ENCODE measurements at regions not wholly inside any gene's neighbourhood (a gene's known extent, or its start where the extent isn't known, plus 50 kb on each side); places are given as distances from the start of the nearest gene placed in this dataset.
"Not testable (repeated sequence)": the region's sequence is repeated elsewhere in the genome, so short reads cannot be mapped to it uniquely, and the experiment has no call there.

DNA sequence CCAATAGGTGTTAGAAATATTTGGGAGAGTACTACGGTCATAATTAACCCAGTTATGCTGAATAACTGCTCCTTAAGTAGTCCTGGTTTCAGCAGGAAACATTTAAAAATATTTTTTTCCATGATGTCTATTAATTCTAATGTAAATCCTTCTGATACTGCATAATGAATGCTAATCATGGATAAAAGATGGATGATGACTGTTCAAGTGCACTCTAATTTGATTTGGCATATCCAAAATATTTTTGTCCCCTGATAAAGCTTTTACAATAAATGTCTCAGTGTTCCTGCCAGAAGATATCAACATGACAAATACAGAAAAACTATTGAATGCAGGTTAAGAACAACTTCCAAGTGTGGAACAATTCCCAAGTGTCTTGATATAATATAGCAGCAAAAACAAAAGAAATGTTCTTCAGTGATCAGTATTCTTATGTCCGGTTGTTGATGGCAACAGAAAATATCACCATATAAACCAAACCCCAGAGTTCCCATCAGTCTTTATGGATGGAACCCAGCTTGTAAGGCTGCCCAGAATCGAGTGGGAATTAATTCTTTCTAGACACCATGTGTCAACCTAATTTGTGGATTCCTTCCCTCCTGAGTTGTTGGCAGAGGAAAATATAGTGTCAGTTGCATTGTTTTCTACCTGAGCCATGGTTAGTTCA lies 205.4 kb upstream of the GK2 start:
- no peak for DNase-seq (ENCODE audit: low read depth, low spot score)

DNA sequence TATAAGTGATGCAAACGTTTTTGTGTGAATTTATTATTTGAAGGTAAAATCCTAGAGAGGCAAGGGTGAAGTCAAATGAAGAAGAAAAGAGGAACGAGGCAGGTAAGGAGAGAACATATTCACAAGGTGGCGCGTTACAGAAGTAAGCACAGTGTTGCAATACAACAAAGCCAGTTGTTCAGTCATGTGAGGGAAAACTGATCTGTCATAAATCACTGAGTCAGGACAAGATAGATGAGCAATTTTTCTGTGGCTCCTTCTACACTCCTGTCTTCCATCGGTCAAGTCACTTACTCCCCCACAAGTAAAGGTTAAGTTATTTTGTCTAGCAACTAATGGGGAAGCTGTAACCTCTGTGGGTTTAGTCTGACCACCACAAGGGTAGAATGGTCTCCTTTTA lies 203.0 kb upstream of the GK2 start:
- DNase-seq (ENCODE audit: low read depth, low spot score) = no peak

DNA sequence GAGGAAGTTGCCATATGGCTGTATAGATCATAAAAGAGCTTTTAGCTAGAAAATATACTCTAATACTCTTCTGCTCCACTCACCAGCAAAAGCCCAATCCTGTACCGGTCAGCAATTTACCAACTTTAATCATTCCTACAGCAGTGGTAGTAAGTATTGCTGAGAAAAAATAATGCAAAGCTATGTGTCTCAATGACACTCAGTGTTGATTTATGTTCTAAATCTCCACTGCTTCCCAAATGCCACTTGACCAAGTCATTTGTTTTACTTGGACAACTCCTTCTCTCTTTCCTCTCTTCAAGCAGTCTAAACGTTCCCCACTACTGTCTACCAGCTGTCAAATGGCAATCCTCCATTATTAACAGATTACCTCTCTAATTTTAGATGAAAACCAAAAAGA lies 201.8 kb upstream of the GK2 start:
- no peak for DNase-seq (ENCODE audit: low read depth, low spot score)

DNA sequence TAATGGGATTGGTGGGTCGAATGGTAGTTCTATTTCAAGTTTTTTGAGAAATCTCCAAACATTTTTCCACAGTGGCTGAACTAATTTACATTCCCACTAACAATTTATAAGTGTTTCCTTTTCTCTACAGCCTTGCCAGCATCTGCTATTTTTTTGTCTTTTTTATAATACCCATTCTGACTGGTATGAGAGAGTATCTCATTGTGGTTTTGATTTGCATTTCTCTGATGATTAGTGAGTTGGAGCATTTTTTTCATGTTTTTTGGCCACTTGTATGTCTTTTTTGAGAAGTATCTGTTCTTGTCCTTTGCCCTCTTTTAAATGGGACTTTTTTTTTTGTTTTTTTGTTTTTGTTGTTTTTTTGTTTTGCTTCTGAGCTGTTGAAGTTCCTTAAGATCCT lies 200.0 kb upstream of the GK2 start:
- DNase-seq (ENCODE audit: low read depth, low spot score) = no peak

DNA sequence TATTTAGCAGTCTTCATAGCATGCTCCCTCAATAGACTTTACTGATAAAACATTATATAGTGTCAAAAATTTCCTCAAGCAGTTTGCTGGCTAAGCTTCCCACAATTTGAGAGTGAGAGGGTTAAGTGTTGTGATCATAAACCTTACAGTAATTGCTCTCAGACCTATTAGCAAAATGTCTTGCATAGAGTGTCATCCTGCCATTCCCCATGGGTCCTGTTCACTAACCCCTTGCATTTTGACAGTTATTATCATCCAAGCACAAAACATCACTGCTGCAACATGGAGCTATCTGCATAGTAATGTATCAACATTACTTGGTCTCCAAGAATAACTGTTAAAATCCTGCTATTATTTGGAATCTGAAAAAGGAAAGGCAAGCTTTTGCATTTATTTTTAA lies 196.1 kb upstream of the GK2 start:
- DNase-seq (ENCODE audit: low read depth, low spot score) = no peak

DNA sequence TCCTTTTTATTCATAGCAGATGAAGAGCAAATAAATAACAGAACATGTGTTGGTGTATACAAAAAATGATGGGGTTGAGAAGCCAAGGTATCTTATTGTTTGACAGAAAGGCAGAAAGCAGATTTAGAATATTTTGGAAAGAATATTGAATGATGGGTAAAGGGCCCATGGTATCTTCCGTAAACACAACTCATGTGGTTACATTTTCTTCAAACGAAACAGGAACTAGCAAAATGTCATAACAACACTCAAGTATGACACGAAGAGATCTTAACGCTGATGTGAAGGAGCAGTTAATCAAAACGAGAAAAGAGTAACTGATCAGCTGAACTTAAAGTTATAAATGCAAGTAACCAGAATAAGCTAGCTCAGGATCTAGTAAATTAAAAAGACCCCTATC lies 195.7 kb upstream of the GK2 start:
- DNase-seq (ENCODE audit: low read depth, low spot score) = no peak

DNA sequence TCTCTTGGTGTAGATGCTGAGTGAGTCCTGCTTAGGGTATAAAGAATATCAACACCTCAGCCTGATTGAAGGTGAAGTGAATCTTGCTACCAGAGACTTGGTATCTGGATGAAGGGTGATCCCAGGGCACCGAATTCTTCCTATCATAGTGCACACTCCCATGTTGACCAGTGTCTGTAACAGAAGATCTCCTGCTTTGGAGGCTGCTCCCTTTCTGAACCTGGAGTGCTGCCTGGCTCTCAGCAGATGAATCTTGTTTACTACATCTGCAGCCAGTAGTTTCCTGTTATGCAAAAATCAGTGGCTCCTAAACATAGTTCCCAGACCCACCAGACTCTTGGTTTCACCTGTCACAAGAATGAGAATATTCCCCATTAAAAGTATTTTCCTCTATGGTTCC lies 191.7 kb upstream of the GK2 start:
- no peak for DNase-seq (ENCODE audit: low read depth, low spot score)

DNA sequence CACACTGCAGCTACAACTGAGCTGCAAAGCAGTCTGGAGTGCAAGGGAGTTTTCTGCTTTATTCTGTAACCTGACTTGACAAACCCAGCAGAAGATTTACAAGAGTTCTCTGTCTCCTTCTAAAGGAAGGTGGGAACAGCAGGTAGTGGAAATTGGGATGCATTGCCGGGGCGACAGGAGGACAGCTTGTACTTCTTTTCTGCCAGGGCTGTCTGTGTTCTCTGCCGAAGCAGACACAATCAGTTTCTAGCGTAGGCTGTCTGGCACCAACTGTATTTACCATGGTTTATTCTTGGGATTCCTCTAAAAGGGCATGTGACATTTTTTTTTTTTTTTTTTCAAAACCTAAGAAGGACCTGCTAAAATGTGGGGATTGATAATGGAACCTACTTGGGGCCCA lies 190.8 kb upstream of the GK2 start:
- DNase-seq (ENCODE audit: low read depth, low spot score) = no peak

DNA sequence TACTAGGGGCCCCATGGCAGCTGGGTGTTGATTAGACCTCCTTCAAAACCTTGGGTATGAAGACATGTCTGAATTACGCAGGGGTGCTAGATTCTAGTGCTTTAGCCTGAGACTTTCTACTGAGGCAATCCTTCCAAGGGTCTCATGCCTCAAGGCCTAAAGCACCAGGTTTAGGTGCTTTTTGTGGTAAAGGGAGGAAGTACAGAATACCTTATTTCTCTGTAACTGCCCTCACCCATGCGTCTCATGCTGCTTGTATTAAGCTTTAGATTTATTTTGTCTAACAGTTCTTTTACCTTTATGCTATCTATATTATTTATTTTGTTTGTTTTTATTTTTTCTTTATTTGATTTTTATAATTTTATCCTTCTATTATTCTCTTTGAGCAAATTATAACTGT lies 190.2 kb upstream of the GK2 start:
- no peak for DNase-seq (ENCODE audit: low read depth, low spot score)

DNA sequence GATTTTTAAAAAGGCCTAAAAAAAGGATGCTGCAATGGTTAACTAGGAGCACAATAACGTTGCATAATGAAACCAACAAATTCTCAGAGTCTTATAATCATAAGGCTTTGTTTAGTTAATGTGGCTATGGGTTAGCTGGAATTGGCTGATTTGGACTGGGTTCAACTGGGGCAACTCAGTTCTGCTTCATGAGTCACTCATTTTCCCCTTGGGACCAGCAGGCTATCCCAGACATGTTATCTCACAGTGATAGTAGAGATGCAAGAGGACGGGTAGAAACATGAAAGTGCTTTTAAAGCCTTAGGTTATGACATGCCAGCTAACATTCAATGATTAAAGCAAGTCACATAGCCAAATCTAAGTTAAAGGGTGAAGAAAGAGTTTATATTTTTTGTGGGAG lies 189.2 kb upstream of the GK2 start:
- peak; percentile 7 for DNase-seq (ENCODE audit: low read depth, low spot score)

DNA sequence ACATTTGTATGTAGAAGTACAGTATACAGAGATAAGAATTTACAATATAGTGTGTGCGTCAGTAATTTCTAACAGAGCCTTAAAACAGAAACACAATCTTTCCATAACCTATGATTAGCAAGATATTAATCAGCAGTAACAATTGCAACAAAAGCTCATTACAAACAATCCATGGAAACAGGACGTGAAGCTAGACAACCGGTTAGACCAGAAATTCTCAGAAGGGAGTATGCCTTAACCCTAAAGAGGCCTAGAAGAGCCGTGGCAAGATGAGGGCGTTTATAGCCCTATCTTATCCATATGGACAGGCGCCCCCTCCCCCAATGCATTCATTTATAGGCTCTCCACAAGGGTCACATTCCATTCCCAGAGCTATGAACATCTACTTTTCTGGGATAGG lies 184.2 kb upstream of the GK2 start:
- not testable (repeated sequence) for DNase-seq (ENCODE audit: low read depth, low spot score)

DNA sequence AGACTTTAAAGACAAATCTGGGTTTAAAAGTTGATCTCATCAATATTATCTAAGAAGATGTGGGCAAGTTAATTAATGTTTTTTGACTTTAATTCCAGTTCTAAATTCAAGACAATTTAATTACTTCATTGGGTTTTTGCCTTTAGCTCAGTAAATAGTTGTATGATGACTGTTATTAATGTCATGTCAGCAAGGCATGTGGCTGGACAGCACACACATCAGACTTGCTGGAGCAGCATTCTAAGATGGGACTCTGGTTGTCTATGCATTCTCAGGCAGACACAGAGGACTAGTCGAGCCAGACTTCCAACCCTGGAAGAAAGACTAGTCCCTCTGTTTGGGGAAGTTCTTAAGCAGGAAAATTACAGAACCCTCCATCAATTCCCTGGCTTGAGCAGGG lies 180.7 kb upstream of the GK2 start:
- no peak for DNase-seq (ENCODE audit: low read depth, low spot score)

DNA sequence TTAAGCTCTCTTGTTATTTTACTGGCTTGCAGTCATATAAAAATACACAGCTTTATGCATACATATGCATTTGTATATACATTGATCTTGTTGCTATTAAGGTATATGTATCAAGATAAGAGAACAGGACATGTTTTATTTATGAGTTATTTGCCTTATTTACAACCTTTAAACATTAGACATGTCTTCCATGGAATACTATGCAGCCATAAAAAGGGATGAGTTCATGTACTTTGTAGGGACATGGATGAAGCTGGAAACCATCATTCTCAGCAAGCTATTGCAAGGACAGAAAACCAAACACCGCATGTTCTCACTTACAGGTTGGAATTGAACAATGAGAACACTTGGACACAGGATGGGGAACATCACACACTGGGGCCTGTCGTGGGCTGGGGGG lies 179.2 kb upstream of the GK2 start:
- not testable (repeated sequence) for DNase-seq (ENCODE audit: low read depth, low spot score)

DNA sequence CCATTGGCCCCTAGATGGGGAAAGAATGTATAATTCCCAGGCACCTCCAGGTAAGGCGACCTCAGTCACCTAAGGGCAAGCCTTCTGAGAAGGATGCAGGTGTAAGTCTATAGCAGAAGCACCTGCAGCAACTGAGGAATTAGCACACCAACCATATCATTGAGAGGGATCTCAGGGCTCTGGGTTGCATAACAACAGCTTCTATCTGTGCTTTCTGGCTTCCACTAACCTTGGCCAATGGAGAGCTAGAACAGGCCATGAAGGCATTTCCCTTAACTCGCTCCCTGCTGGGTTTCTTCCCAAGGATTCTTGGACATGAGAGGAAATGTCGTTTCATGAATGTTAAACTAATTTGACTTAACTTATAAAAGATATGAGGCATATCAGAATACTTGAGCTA lies 177.8 kb upstream of the GK2 start:
- no peak for DNase-seq (ENCODE audit: low read depth, low spot score)

DNA sequence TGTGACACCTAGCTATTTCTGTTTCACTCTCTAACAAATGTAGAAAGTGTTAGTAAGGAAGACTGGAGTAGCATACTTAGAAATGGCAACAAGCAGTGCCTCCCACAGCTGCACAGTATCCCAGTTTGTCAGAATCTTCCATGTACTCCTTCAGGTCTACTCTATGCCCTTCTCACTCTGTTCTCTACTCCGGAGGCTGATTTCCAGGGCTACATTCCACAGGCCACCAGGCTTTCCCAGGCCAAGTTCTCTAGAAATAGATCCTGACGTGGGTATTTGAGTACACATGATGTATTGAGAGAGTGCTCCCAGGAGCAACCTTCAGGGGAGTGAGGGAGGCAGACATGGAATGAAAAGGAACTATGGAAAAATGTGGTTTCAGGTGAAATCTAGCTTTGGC lies 177.3 kb upstream of the GK2 start:
- no peak for DNase-seq (ENCODE audit: low read depth, low spot score)

DNA sequence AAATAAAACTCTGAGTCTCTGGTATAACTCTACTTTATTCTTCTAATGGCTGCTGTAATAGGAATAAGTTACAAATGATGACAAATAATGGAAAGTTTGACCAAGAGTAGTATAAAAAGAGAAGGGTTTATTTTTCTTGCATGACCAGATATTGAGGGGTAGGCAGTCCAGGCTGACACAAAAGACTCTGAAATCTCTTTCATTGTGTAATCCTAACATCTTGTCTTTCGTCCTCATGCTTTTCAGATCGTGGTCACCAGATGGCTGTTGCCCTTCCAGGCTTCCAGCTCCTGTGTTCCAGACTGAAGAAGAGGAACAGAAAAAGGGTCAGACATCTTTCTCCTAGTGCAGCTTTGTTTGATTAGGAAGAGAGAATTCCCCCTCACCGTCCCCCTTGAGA lies 176.9 kb upstream of the GK2 start:
- DNase-seq (ENCODE audit: low read depth, low spot score) = no peak

DNA sequence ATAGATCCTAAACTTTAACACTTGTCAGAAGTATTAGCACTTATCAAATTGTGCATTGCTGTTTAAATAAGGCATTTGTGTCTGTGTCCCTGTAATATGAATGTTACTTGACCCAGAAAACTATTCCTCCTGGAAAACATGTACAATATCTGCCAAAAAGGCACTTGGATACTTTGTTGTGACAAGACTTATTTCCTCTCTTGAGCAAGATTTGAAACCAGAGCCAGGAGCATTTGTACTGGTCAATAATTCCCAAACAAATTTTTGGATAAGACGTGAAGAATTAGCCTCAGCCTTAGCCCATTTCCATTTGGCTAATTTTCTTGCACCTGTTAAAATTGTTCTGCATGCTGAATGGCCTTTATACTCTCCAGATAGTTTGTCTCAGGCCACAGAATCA lies 176.3 kb upstream of the GK2 start:
- no peak for DNase-seq (ENCODE audit: low read depth, low spot score)

DNA sequence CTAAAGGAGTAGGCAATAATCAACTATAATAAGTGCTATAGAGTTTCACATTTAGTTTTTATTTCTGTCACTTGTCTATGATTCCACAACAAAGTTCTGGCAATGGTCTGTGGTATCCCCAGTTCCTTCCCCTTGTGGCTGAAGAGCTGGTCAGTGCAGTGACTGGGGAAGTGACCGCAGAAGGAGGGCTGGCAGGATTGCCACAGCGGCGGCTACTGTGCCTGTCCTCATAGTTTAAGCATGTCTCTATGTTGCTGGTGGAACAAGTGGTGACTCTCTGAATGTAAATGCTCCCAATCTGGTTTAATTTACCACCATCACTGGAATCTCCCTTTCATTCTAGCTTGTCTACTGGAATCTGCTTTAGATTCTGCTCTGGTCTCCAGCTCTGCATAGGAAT lies 170.6 kb upstream of the GK2 start:
- no peak for DNase-seq (ENCODE audit: low read depth, low spot score)

DNA sequence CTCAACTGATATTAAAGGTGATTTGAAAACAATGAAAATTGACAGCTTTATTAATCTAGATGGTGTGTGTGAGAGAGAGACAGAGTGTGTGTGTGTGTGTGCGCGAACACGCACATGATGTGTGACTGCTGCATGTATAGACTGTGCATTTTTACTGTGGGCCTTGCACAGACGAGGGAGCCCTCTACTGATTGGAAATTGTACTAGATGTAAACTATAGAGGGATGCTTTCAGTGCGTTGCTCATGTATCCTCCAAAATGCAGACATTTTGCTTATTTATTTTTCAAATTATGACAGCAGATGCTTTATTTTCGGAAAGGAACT lies 168.4 kb upstream of the GK2 start:
- peak; percentile 4 for DNase-seq (ENCODE audit: low read depth, low spot score)

DNA sequence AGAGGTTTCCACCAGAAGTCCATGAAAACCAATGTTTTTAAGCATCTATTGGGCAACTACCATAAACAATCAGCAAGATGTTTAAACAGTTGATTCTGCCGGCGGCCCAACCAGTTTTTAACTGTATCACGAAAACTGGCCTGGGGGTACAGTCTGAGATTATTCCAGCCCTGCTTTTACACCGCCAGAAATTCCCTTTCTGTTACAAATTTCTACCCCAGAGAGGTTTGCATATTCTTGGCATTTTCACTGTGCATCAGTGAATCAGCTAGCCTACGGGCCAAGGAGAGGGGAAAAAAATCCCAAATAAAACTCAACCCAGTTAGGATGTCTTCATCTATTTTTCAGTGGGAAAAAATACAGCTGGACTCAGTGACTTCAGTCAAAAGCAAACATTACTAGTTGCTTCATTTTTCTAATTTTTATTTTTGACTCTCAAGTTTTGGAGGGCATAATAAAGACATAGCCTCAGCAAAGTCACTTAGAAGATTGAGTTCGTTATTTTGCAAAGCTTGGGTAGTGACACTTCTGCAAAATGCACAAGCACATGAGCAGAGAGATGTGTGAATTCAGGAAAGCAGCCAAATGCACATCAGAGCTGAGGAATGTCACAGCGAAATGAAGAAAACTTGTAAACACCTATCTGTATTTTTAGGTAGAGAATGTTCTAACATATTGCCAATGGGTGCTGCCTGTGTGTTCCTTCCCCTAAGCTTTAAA lies 167.8 kb upstream of the GK2 start:
- DNase-seq (ENCODE audit: low read depth, low spot score) = no peak

DNA sequence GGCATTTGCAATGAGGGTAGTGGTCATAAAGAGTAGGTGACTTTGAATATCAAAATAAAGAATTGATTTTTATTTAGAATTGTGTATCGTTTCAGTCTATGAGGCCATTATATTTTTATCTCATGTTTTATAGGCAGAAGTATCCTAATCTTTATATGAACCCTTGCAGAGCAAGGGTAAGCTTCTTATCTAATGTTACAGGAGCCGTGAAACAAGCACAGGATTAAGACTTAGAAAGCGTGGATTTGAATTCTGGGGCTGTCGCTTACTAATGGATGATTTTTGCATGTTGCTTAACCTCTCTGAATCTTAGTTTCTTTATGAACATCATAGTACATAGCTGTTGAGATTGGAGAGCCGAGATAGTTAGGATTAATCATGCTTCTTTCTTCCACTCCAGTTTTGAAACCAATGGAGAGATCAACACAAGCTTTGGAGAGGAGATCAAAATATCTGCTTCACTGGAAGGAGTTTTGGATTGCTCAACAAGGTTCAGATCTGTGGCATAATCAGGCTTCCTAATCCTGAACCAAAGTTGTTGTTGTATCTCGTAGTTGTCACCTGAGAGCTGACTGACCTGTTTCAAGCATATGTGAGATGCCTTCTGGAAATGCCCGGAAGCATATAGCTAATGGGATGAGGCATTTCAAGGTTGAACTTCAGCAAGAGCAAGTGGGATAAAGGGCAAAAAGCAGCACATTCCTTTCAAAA lies 166.9 kb upstream of the GK2 start:
- no peak for DNase-seq (ENCODE audit: low read depth, low spot score)

DNA sequence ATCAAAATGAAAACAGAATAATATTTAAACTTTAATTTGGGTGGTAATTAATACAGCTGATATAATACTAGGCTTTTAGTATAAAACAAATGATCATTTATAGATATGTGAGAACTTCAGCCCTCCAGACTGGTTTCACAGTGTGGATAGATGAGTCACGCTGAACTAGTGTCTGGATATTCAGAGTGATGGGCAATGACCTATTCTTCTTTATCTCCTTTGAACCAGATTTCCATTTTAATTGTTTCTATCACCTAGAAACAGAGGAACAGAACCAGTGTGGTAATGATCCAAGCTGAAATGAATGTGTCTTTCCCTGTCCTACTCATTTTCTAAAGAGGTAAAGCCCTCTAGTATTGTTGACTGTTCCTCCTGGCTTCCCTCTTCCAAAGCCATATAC lies 155.2 kb upstream of the GK2 start:
- no peak for DNase-seq (ENCODE audit: low read depth, low spot score)

DNA sequence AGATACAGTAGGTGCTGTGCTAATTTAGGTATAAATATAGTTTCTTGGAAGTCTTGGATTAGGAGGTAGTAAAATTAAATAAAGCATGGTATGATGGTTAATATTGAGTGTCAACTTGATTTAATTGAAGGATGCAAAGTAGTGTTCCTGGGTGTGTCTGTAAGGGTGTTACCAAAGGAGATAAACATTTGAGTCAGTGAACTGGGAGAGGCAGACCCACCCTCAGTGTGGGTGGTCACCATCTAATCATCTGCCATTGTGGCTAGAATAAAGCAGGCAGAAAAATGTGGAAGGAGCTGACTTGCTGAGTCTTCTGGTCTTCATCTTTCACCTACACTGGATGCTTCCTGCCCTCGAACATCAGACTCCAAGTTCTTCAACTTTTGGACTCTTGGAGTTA lies 153.7 kb upstream of the GK2 start:
- no peak for DNase-seq (ENCODE audit: low read depth, low spot score)

All from smooth muscle cell of the brain vasculature (primary cell).